CD4-positive, alpha-beta T cell treated with Interleukin-6 at 100 ng/mL for 8 hours (primary cell): ENCODE measurements at regions not wholly inside any gene's neighbourhood (a gene's known extent, or its start where the extent isn't known, plus 50 kb on each side); places are given as distances from the start of the nearest gene placed in this dataset.

ENCODE experiments used
- DNase-seq: peaks from one replicate; pipeline ENCODE4 v3.0.0-alpha.2; 2020; ENCODE audit warnings: mixed read lengths, low spot score

GRCh38 chr5:112657804-112658203 lies 79.9 kb upstream of the APC start:
- no peak for DNase-seq

GRCh38 chr5:112660359-112660758 lies 77.3 kb upstream of the APC start:
- no peak for DNase-seq

- no peak for DNase-seq
Observed at GRCh38 chr5:112663146-112663545, 74.5 kb upstream of the APC start.

GRCh38 chr5:112668016-112668415 lies 69.7 kb upstream of the APC start:
- DNase-seq: no peak

GRCh38 chr5:112668911-112669310 lies 68.8 kb upstream of the APC start:
- DNase-seq: no peak

GRCh38 chr5:112669328-112669963 lies 68.2 kb upstream of the APC start:
- DNase-seq: no peak

- DNase-seq: no peak
Observed at GRCh38 chr5:112671687-112672086, 66.0 kb upstream of the APC start.

- no peak for DNase-seq
Observed at GRCh38 chr5:112681481-112681908, 56.2 kb upstream of the APC start.

GRCh38 chr5:112682621-112683061 lies 55.0 kb upstream of the APC start:
- no peak for DNase-seq

- DNase-seq: no peak
Observed at GRCh38 chr5:112684121-112684520, 53.6 kb upstream of the APC start.

- DNase-seq: no peak
Observed at GRCh38 chr5:112684737-112685136, 52.9 kb upstream of the APC start.

GRCh38 chr5:112685386-112685785 lies 52.3 kb upstream of the APC start:
- DNase-seq: no peak

GRCh38 chr5:112685931-112686330 lies 51.8 kb upstream of the APC start:
- no peak for DNase-seq

GRCh38 chr5:112686675-112687074 lies 51.0 kb upstream of the APC start:
- no peak for DNase-seq

- no peak for DNase-seq
Observed at GRCh38 chr5:112687306-112687705, 50.4 kb upstream of the APC start.
